Stimulated activated CD4-positive, alpha-beta T cell treated with anti-CD3 and anti-CD28 coated beads, Interleukin-2, amount 100 ng/mL, for 48 hours (primary cell): ENCODE measurements at regions not wholly inside any gene's neighbourhood (a gene's known extent, or its start where the extent isn't known, plus 50 kb on each side); places are given as distances from the start of the nearest gene placed in this dataset.
"Not testable (repeated sequence)": the region's sequence is repeated elsewhere in the genome, so short reads cannot be mapped to it uniquely, and the experiment has no call there.

Experiments used
- DNase-seq, 2 donors: peaks; one replicate each; pipeline ENCODE4 v3.0.0-alpha.2; 2020

DNA sequence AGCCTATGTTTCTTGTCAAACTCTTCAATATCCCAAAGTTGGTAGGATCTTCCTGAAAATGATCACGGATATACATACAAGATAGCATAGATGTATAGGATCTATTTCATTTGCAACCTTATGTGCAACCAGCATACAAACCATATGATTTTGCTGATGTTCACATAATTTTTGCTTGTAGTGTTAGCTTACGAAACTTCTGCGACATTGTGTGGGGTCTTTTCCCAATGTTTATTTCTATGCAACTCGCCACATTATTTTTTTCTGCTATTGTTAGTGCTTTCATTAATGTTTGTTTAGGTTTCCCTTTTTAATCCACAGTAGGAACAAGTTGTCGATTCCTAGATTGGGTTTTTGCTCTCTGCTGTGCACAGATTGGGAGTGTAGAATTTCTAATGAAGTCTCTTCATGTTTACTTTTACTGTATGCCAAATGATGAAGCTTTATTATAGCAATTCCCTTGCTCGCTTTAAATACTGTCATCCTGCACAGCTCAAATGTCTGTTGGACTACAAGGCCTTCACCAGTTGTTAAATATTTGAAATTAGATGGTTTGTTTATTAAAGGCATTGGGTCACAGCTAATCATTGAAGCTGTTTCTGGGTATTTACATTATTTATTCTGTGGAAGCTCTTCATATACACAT is 257.6 kb upstream of the PCDH7 start:
- no peak for DNase-seq

DNA sequence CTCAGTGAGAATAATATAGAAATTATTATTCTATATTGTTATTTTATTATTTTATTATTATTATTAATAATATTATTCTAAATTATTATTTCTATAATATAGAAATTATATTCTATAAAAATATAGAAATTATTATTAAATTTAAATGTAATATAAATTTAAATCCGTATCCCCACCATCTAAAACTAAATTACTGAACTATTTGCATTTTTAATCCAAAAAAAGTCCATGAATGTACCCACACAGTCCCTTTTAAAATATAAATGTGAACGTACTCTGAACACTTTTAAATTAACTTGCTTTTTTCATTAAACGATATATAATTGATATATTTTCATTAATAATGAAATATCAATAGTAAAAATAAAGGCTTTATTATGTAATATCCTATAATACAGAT is 248.3 kb upstream of the PCDH7 start:
- no peak for DNase-seq

GRCh38 chr4:30473225-30473624 is 246.9 kb upstream of the PCDH7 start:
- no peak for DNase-seq

DNA sequence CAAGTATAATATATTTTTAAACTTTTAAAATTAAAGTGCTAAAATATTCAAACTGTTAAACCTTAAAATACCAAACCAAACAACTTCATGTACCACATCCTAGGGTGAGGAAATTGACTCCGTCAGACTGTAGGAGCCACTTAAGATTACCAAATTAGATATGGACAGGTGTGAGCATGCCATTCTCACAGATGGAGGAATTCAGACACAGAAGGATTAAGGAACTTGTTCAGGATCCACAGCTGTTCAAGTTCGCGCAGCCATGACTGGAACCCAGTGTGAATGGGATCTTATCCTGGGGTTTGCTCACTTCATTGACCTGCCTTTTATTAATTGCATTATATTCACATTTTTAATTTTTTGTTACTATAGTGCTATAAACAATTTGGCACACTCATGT is 224.9 kb upstream of the PCDH7 start:
- no peak for DNase-seq

- no peak for DNase-seq
These were observed 224.4 kb upstream of the PCDH7 start for GRCh38 chr4:30495651-30496310.

DNA sequence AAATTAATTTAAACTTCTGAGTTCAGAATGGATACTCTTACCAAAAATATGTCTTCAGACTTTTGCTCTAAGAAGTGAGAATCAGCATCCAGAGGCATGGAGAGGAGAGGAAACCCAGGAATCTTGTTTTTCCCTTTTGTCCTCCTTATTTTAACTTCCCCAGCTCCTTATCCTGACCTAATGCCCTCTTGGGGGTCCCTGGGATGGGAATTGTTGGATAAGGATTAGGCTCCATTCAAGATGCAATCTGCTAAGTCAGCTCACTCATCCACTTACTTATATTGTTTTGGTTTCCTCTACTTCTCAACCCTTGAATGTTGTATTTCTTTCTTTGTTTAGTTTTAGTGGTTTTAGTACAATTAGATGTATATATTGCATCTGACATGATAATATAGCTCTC is 208.4 kb upstream of the PCDH7 start:
- DNase-seq: no peak

- no peak for DNase-seq
These were observed 202.0 kb upstream of the PCDH7 start for GRCh38 chr4:30518211-30518610.

- DNase-seq: no peak
These were observed 194.4 kb upstream of the PCDH7 start for GRCh38 chr4:30525662-30526315.

- no peak for DNase-seq
These were observed 184.9 kb upstream of the PCDH7 start for GRCh38 chr4:30535255-30535654.

- no peak for DNase-seq
These were observed 183.9 kb upstream of the PCDH7 start for GRCh38 chr4:30536231-30536630.

DNA sequence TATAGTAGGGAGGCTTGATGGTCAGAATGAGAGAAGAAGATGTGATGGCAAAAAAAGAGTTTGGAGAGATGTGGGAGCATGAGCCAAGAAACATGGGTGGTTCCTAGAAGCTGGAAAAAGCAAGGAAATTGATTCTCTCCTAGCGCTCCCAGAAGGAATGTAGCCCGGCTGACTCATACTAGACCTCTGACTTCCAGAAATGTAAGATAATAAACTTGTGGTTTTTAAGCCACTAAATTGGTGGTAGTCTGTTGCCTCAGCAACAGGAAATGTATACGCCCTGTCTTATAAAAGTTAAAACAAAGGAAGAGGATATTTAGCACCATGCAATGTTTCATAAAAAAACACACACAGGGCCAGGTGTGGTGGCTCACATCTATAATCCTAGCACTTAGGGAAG is 182.7 kb upstream of the PCDH7 start:
- DNase-seq: no peak

DNA sequence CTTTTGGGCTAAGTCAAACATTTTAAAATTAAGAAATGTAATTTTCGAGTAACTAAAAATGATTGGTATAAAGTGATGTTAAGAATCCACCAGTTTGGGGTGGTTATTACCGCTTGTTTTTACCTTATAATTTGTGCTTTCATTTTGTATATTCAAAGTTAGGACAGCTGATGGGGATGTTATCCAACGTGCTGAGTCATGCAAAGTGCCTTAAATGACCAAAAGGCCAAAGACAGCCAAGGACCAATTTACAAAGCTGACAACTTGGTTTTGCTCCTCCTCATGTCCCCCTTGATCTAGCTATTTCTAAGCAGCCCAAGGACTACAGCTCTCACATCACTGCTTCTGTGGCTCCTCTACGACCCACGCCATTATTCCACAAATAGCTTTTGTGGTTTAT is 181.4 kb upstream of the PCDH7 start:
- no peak for DNase-seq

DNA sequence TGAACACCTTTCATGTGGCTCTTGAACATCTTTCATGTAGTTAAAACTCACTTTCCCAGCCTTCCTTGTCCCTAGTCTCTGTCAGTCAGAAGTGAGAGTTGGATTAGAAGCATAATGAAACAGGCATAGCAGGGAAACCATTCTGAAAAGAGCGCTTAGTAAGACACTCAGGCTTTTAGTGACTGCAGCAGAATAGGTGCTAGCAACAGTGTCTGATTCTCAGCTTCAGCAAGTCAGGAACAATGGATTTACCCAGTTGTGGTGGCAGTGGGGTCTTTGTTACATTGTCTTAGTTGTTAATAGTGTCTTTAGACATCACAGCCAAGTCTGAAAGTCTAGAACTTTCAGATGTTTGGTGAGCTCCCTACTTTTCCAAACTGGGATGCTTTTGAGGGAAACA is 177.1 kb upstream of the PCDH7 start:
- DNase-seq: no peak

DNA sequence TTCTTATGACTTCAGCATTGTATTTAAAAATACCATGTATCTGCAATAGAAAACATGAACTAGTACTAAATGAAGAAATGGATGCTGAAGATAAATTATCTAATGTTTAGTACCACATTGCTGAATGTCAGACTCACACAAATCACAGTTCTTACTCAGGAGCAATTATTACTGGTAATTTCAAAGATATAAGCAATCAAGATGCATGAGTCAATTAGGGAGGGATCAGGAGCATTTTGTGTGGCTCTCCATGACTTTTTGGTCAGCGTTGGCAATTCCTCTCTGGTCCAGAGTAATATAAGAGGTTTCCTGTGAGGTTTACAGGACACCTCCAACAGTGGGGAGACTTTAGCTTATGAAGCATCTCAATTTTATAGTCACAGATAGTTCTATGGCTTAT is 167.0 kb upstream of the PCDH7 start:
- DNase-seq: no peak

DNA sequence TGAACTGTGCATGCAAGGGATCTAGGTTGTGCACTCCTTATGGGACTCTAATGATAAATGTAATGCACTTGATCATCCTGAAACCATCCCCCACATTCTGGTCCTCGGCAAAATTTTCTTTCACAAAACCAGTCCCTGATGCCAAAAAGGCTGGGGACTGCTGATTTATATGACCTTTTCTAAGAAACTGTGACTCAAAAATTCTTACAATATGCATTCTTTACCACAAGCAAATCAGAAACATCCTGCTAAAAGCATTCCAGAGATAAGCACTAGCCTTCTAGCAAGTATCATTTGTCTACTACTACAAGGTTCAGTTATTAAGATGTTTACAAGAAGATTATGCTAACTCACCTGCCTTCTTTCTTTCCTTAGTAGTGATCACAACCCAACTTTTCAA is 166.5 kb upstream of the PCDH7 start:
- DNase-seq: no peak

- no peak for DNase-seq
These were observed 164.4 kb upstream of the PCDH7 start for GRCh38 chr4:30555775-30556174.

- DNase-seq: no peak
These were observed 160.7 kb upstream of the PCDH7 start for GRCh38 chr4:30559481-30559880.

DNA sequence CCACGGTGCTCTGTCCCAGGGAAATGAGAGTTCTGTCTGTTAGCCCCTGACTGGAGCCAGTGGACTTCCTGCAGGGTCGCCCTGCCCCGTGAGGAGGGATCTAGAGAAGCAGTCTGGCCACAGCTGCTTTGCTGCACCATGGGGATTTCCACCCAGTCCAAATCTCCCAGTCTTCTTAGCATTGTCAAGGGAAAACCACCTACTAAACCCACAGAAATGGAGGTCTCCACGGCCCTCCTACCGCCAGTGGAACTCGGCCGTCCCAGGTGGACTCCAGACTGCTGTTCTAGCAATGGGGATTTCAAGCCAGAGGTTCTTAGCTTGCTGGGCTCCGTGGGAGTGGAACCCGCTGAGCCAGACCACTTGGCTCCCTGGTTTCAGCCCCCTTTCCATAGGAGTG is 133.3 kb upstream of the PCDH7 start:
- no peak for DNase-seq

DNA sequence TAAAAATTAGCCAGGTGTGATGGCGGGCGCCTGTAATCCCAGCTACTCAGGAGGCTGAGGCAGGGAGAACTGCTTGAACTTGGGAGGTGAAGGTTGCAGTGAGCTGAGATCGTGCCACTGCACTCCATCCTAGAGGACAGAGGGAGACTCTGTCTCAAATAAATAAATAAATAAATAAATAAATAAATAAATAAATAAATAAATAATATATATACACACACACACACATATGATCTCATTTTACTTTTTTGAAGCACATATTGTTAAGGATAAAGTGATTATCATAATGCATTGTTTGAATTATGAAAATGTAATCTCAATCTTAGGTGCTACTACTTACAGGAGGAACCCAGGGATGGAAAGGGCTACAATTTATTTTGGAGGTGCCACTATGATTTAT is 130.5 kb upstream of the PCDH7 start:
- not testable (repeated sequence) for DNase-seq

- DNase-seq: no peak
These were observed 119.7 kb upstream of the PCDH7 start for GRCh38 chr4:30600246-30601017.

DNA sequence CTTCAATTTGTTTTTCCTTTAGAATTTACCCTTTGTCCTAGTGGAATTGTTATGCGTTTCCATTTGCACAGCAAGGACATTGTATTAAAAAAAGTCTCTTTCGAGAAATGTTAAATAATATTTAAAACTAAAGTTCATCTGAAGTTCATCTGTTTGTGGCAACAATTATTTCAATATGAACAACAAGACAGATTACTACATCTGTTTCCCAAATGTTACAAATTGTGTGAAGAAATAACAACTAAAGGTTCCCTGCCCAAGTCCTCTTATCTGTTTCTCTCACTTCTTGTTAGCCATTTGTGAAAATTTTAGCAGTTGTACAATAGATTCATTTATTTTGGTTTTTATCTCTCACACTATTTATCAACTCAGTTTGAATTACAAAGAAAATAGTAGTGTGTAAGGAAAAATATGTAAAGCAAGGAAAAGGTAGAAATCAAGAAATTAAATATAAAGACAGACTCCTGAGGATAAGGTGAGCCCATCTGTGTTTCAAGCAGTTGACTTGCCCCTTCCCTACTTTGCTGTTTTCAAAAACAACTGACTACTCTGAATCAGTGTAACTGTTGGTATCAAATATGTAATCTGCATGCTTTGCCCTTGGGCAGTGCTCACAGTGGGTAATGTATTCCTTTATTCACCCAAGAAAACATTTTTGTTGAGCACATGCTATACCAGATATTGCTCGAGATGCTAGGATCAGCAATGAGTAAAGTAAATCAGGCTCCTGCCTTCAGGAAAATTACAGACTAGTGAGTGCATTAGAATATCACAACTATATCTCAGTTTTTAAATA is 118.9 kb upstream of the PCDH7 start:
- no peak for DNase-seq

DNA sequence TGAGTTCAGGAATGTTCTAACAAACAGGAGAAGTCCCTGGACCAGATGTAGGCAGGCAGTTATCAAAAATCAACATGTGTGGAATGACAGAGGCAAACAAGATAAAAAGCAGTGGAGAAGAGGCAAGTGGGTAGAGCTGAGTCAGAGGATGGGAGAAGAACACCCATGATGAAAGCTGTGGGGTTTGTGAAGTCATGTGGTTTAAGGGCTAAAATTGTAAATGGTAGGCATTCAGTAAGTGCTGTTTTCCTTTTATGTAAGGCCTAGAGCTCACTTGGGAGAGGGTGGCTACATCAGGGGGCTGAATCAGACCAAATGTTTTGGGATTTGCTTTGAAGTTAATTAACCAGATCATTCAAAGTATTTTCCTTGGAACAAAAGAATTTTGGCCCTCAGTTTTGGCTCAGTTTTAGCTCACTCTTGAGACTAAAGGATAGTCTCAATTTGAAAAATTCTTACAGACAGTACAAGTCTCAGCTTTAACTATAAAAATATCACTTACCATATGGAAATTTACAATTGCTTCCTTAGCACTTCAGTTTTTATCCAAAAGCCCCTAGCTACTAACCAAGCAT is 114.5 kb upstream of the PCDH7 start:
- DNase-seq: no peak

DNA sequence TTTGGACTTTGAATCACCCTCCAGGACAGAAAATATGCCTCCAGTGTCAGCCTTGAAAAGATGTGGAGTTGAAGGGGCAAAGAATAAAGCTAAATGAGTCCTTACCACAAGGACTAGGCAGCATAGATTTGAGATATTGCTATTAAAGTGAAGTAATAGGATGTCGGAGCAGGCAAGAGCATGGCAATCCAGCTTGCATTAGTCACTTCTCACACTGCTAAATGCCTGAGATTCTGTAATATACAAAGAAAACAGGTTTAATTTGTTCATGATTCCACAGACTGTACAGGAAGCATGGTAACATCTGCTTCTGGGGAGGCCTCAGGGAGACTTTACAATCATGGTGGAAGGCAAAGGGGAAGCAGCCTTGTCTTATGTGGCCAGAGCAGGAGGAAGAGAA is 109.8 kb upstream of the PCDH7 start:
- no peak for DNase-seq
